HEK293 (cell line): ENCODE measurements at regions not wholly inside any gene's neighbourhood (a gene's known extent, or its start where the extent isn't known, plus 50 kb on each side); places are given as distances from the start of the nearest gene placed in this dataset.

Experiments
- CTCF ChIP-seq: fragments of 450-650 bp; formaldehyde crosslinking; IDR thresholded peaks from 2 replicates; pipeline ENCODE4 v1.5.1; 2016; ENCODE audit warnings: missing biosample characterization, missing genetic modification characterization
- KLF9 ChIP-seq: fragments of 450-650 bp; formaldehyde crosslinking; IDR thresholded peaks from 2 replicates; pipeline ENCODE4 v1.5.1; 2016; ENCODE audit warnings: missing biosample characterization, missing genetic modification characterization, low read depth
- REST ChIP-seq: fragments of 450-650 bp; formaldehyde crosslinking; IDR thresholded peaks from 2 replicates; pipeline ENCODE4 v1.5.1; 2016; ENCODE audit warnings: missing biosample characterization, missing genetic modification characterization
- ZNF292 ChIP-seq: fragments of 450-650 bp; formaldehyde crosslinking; IDR thresholded peaks from 2 replicates; pipeline ENCODE4 v1.5.1; 2016; ENCODE audit warnings: low read depth, missing biosample characterization, missing genetic modification characterization, borderline replicate concordance
- ZNF311 ChIP-seq: fragments of 450-650 bp; formaldehyde crosslinking; IDR thresholded peaks from 2 replicates; pipeline ENCODE4 v1.5.1; 2017; ENCODE audit warnings: missing biosample characterization, missing genetic modification characterization, borderline replicate concordance
- ZNF324 ChIP-seq: fragments of 450-650 bp; formaldehyde crosslinking; IDR thresholded peaks from 2 replicates; pipeline ENCODE4 v1.5.1; 2016; ENCODE audit warnings: missing biosample characterization, missing genetic modification characterization
- ZNF341 ChIP-seq: fragments of 450-650 bp; formaldehyde crosslinking; IDR thresholded peaks from 2 replicates; pipeline ENCODE4; 2016; ENCODE audit warnings: low read depth, missing biosample characterization, missing genetic modification characterization
- ZNF473 ChIP-seq: fragments of 450-650 bp; formaldehyde crosslinking; IDR thresholded peaks from 2 replicates; pipeline ENCODE4 v1.5.1; 2017; ENCODE audit warnings: missing biosample characterization, missing genetic modification characterization
- ZNF596 ChIP-seq: fragments of 450-650 bp; IDR thresholded peaks from 2 replicates; pipeline ENCODE4 v1.5.0; 2018; ENCODE audit warnings: missing biosample characterization, mild to moderate bottlenecking, missing genetic modification characterization, moderate library complexity
- ZNF76 ChIP-seq: fragments of 450-650 bp; formaldehyde crosslinking; IDR thresholded peaks from 2 replicates; pipeline ENCODE4; 2016; ENCODE audit warnings: low read depth, missing biosample characterization, missing genetic modification characterization, borderline replicate concordance

- TF ChIP-seq CTCF (tag by site-specific recombination): no peak
- no peak for TF ChIP-seq ZNF76 (tag by site-specific recombination)
- TF ChIP-seq ZNF596: no peak
- no peak for TF ChIP-seq REST
- no peak for TF ChIP-seq ZNF311 (tag by site-specific recombination)
- no peak for TF ChIP-seq ZNF473
- TF ChIP-seq ZNF292: no peak
- no peak for TF ChIP-seq ZNF341 (tag by site-specific recombination)
- no peak for TF ChIP-seq KLF9 (tag by site-specific recombination)
- no peak for TF ChIP-seq ZNF324 (tag by site-specific recombination)
Observed at GRCh38 chr2:224263571-224264043, 138.3 kb downstream of the FAM124B start.
